ENCODE measurements at regions not wholly inside any gene's neighbourhood (a gene's known extent, or its start where the extent isn't known, plus 50 kb on each side); places are given as distances from the start of the nearest gene placed in this dataset.

DNA sequence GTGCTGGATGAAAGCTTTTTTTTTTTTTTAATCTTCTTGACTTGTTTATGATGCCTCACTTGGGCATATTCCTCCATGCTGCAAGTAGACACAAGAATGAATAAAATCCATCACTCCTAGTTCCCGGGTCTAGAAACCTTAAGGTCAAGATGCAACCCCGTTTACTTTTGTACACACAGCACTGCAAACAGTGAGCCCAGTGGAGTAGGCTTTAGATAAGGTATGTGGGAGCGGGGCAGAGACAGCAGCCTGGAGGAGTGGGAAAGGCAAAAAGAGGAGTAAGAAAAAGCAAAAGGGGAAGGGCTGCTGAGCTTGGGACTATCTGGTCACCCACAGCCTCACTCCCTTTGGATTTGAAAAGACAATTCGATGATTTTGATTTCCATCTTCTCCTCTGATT, 429.8 kb upstream of the ARGLU1 start:
- Histone ChIP-seq H3K27me3 (ENCODE audit: control insufficient read depth in 2 of 2, insufficient read depth in 2 of 2, low read length in 2 of 2) (no peaks in the 10 kb centered on the region), H3K4me1 (ENCODE audit: control insufficient read depth, extremely low read depth, insufficient read depth, low read length) (no peaks in the 10 kb centered on the region), H3K4me3 (replicated peaks in 1 of 3; ENCODE audit: insufficient read depth in 1 of 3, low read depth in 1 of 3, low read length in 3 of 3) (no peak overlapping the region), H3K27ac (ENCODE audit: insufficient read depth, low read depth, low read length) (no peak overlapping the region), H3K4me2 (ENCODE audit: insufficient read depth, low read length) (no peak overlapping the region), H3K79me2 (ENCODE audit: control insufficient read depth, insufficient read depth, low read length) (no peaks in the 10 kb centered on the region), H3K9me1 (replicated peaks; ENCODE audit: control insufficient read depth, extremely low read depth, insufficient read depth, low read length) (no peaks in the 10 kb centered on the region), H3K9me3 (replicated peaks; ENCODE audit: control insufficient read depth, insufficient read depth, low read length) (no peaks in the 10 kb centered on the region), H2AFZ (ENCODE audit: low read depth, low read length) (no peak overlapping the region), H4K20me1 (replicated peaks; ENCODE audit: control insufficient read depth, extremely low read depth, insufficient read depth, low read length) (no peaks in the 10 kb centered on the region), H3K36me3 (ENCODE audit: control insufficient read depth in 2 of 2, extremely low read depth in 1 of 2, insufficient read depth in 2 of 2, low read length in 2 of 2) (no peaks in the 10 kb centered on the region), H3K9ac (replicated peaks; ENCODE audit: extremely low read depth, insufficient read depth, low read length) (no peak overlapping the region)
- dilution Hi-C loops (cut with MboI; ENCODE audit: extremely low pct_ligation_motif_present, low sequenced_read_pairs) (no loop called here), intact Hi-C loops (cut with micrococcal nuclease) (no loop called here)
- POLR2A ChIA-PET = no interaction called here
- CTCF ChIA-PET = no interaction called here
- DNase-seq (ENCODE audit: low read depth, low spot score) = no peak
- TF ChIP-seq FOS (IDR thresholded peaks at IDR 0.05; ENCODE audit: borderline replicate concordance, insufficient read depth, low read length) (no peak), EZH2 (IDR thresholded peaks at IDR 0.05; ENCODE audit: borderline replicate concordance, low read depth, low read length, severe bottlenecking) (no peak), MYC (IDR thresholded peaks at IDR 0.05; ENCODE audit: low read depth, low read length) (no peak), GATA2 (IDR thresholded peaks at IDR 0.05; ENCODE audit: insufficient read depth, insufficient read length, low read depth, low read length) (no peak), JUN (IDR thresholded peaks at IDR 0.05; ENCODE audit: borderline replicate concordance, insufficient read depth, insufficient read length, low read depth) (no peak), POLR2A (IDR thresholded peaks at IDR 0.05; ENCODE audit: low read depth, low read length) (no peak), POLR2AphosphoS5 (IDR thresholded peaks at IDR 0.05; ENCODE audit: insufficient read depth, low read depth, low read length) (no peak)
- TF ChIP-seq, protein P1, sequence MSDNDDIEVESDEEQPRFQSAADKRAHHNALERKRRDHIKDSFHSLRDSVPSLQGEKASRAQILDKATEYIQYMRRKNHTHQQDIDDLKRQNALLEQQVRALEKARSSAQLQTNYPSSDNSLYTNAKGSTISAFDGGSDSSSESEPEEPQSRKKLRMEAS (IDR thresholded peaks at IDR 0.05; ENCODE audit: insufficient read depth, insufficient read length) = no peak
- TF ChIP-seq, protein P2, sequence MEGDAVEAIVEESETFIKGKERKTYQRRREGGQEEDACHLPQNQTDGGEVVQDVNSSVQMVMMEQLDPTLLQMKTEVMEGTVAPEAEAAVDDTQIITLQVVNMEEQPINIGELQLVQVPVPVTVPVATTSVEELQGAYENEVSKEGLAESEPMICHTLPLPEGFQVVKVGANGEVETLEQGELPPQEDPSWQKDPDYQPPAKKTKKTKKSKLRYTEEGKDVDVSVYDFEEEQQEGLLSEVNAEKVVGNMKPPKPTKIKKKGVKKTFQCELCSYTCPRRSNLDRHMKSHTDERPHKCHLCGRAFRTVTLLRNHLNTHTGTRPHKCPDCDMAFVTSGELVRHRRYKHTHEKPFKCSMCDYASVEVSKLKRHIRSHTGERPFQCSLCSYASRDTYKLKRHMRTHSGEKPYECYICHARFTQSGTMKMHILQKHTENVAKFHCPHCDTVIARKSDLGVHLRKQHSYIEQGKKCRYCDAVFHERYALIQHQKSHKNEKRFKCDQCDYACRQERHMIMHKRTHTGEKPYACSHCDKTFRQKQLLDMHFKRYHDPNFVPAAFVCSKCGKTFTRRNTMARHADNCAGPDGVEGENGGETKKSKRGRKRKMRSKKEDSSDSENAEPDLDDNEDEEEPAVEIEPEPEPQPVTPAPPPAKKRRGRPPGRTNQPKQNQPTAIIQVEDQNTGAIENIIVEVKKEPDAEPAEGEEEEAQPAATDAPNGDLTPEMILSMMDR (IDR thresholded peaks at IDR 0.05; ENCODE audit: extremely low read depth in 1 of 2, insufficient read depth in 1 of 2, low read depth in 1 of 2, low read length in 2 of 2) = no peak
- BruUV-seq (replicated peaks) = no TSS peak
- no peak for FAIRE-seq
